HG03565 (cell line): ENCODE measurements at regions not wholly inside any gene's neighbourhood (a gene's known extent, or its start where the extent isn't known, plus 50 kb on each side); places are given as distances from the start of the nearest gene placed in this dataset.
"Not testable (repeated sequence)": the region's sequence is repeated elsewhere in the genome, so short reads cannot be mapped to it uniquely, and the experiment has no call there.

Source experiments
- ATAC-seq: cut with Tn5 transposase; IDR thresholded peaks from one replicate; pipeline ENCODE4 v1.9.1; 2021; ENCODE audit warnings: mild to moderate bottlenecking, moderate library complexity; ENCODE audit not compliant: unreplicated experiment

DNA sequence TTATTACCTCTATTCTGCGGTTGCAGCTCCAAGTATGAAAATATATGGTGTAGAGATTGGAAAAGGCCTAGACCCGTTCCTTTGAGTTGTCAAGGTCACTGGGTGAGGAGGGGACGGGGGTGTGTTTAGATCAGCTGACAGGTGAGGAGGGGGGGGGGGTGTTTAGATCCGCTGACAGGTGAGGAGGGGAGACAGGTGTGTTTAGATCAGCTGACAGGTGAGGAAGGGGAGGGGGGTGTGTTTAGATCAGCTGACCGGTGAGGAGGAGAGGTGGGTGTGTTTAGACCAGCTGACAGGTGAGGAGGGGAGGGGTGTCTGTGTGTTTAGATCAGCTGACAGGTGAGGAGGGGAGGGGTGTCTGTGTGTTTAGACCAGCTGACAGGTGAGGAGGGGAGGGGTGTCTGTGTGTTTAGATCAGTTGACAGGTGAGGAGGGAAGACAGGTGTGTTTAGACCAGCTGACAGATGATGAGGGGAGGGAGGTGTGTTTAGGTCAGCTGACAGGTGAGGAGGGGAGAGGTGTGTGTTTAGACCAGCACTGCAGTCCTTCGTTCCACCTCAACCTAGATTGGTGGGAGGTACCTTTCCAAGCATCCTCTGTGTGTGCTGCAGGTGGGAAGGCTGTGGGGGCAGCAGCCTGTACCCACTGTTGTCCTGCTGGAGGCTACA lies 655.0 kb upstream of the ADARB2 start:
- no peak for ATAC-seq

DNA sequence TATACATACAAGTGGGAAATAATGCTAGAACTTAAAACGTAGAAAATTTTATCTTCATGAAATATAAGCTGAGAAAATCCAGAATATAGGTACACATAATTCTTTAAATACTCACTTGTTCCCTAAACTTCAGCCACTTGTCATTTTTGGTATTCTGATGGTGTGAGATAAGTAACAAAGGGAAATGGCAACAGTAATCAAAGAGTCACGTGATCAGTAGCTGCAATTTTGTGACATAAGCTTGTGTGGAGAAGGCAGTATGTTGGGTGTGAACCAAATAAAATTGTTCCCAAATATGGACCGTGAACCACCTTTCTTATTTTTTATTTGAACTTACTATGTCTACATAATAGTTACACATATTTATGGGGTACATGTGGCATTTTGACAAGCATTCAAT lies 650.3 kb upstream of the ADARB2 start:
- ATAC-seq, result no peak

DNA sequence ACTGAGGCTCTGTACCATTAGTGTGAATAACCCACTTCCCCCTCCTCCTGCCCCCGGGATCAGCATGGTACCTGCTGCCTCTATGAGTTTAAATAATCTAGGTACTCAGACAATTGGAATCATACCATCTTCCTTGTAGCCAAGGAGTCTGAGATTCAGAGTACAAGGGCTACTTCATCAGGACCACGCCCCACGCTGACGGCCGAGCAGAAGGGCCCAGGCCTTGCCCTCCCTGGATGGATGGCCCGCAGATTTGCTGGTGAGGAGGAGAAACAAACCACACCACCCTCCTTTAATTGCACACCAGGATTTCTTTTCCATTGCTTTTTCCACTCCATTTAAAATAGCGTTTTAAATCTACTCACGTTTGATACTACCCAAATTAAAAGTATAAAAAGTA lies 649.9 kb upstream of the ADARB2 start:
- no peak for ATAC-seq

DNA sequence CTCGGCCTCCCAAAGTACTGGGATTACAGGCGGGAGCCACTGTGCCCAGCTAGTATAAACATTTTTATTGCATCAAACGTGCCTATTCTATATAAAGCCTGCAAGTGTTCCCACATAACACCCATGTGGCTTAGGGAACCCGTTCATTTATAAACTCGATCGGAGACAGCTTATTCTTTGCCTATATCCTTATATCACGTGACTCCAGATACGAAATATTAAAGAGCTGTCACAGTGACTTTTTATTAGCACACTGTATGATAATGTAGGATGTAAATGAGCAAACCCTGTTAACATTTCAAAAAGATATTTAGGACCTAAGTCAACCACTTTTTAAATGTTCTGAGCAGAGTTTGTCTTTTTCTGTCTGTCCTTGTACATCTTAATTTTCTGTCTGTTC lies 642.9 kb upstream of the ADARB2 start:
- no peak for ATAC-seq

DNA sequence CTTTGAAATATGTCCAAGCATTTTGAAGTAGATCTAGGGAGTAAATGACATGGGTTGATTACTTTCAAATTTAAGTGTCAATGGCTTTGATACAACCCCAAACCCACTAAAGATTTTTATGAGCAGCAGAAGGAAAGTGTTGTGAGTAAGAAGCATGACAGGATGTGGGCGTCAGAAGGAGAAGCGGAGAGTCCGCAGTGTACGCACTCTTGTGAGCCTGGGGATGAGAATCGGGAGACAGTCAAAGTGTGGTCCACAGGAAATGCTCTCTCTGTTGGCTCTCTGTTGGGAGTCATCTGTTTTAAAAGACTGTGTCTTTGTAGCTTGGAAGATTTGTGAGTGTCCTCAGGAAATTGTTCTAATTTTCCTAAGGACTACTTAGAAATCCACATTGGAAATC lies 629.8 kb upstream of the ADARB2 start:
- no peak for ATAC-seq

DNA sequence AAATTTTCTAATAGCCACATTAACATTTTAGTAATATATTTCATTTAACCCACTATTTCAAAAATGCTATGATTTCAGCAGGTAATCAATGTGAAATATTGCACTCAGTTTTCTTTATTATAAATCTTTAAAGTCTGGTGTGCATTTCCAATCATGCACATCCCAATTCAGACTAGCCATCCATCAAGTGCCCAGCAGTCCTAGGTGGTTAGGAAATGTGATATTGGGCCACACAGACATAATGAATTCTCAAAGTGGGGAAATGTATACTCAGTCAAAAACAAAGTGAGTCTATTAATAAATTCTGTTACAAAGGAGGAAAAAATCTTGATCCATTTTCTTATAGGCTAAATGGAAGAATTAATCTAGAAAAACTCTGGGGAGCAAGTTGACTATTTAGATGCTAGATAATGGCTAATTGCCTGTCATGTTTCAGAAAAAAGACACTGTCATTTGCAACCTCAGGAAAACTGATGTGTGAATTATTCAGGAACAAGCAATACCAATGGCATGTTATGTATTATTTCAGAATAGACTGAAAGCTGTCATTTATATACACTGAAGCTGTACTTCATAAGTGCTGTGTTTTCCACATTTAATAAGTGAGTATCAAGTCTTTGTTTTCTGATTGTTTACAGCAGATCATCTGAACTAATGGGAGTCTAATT lies 629.1 kb upstream of the ADARB2 start:
- ATAC-seq, result no peak

DNA sequence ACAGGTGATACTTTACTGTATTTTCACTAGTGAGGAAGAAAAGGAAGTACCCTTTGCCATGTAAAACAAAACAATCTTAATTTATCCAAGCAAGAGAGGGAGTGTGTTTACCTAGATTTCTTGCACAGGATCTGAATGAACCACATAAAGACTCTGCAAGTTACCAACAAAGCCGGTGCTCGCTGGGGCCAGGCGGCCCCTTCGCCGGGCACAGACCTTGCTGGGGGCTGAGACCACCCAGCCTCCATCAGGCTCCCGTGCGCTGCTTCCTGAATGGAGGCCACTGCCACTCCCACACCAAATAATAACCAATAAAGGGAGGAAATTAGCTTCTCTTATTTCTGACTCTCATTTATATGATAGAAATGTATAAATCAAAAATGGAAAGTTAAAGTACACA lies 625.0 kb upstream of the ADARB2 start:
- ATAC-seq, result no peak

DNA sequence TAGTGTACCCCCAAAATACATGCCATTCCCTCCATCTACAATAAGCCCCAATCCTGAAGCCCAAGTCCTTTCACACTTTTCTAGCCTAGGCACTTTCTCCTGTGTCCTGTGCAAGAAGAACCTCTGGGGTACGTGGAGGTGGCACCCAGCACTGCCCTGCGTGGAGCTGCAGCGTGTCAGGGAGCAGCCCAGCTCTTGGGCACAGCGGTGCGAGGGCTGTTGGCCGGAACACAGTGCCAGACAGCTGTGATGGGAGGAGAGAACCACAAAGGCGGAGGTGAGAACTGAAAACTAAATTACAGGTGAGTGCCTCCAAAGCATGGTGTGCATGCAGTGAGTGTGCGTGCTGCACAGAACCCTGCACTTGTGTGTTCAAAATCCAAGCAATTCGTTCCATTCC lies 621.3 kb upstream of the ADARB2 start:
- no peak for ATAC-seq

DNA sequence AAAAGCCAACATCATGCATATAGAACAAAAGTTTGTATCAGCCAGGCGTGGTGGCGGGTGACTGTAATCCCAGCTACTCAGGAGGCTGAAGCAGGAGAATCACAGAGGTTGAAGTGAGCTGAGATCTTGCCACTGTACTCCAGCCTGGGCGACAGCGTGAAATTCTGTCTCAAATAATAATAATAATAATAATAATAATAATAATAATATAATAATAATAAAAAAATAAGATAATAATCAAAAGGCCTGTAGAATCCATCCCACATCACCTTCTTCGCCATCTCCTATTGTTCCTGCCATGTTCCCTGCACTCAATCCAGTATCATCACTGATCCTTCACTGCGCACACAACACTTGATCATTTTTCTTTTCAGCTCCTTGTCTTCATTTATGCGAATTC lies 619.3 kb upstream of the ADARB2 start:
- no peak for ATAC-seq

DNA sequence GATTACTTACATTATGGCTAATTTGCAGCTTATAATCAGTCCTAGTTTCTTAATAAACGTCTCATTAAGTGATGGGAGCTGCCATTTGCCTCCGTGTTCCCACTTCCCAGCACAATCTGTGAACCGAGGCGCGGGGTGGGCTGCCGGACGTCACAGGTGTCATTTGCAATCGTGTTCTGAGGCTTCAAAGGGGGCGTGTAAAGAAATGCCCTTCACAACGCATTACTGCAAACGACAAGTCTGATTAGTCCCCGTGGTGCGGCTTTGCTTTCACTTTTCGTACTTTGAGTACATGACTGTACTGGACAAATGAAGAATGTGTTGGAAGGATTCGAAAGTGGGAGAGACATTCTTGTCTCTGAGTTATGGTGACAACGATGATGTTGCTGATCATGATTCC lies 614.2 kb upstream of the ADARB2 start:
- no peak for ATAC-seq

DNA sequence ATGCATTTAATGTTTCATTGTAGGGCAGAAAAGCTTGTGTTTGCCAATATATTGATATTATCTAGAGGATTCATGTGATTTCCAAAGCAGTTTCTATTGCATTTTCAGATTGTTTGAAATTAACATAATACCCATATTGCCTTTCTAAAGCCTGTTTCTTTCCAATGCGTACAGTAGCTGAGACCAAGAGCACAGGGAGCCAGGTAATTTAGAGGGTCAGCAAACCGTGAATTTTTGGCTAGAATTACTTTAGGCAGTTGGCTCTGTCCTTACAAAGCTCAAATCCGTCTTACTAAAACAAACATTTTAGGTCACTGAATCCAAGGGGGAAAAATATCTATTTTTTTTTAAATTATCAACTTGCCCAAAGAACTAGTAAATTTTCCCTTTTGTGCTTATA lies 604.9 kb upstream of the ADARB2 start:
- no peak for ATAC-seq

DNA sequence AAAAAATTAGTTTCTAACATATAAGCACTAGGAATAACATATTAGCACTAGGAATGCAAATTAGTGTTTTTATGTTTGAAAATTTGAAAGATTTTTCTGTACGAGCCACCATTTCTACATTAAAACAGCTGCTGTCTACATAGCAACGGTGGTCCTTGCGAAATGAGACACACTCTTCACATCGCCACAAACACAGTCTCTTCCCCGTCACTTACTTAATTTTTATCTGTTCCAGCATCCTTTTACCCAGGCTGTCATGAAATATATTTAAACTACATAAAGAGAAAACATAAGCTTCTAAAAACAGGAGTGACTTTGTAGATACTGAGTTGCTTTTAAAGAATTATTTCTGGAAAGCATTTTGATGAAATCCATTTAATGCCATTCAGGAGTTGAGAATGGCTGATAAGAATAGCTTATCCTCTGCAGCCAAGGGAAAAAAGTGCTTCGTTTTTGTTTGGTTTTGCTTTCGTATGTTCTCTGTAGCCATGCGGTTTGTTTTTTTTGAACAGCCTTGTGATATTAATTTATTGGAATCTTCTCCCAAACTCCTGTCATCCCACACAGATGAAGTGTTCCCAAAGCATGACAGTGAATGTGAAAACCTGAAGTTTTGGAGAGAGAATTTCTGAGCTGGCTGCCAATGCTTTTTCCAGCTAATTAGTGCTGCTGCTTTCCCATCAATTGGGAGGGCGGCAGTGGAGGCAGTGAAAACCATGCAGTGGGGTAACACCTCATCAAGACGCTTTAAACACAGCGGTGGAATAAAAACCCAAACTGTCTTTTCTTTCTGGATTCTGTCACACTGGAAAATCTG lies 603.7 kb upstream of the ADARB2 start:
- no peak for ATAC-seq

DNA sequence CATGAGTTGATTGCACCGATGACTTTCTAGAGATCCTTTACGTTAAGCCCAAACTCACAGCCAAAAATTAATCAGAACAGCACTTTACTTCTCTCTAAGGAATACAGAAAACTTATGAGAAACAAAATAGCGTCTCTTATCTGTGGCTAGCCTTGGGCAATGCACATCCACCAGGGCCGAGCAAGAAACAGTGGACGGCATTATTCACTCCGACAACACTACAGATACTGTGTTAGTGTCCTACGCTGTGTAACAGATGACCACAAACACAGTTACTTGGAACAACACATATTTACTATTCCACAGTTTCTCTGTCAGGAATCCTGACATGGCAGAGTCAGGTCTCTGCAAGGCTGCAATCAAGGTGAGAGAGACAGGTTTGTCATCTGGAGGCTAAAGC lies 598.3 kb upstream of the ADARB2 start:
- ATAC-seq, result no peak

DNA sequence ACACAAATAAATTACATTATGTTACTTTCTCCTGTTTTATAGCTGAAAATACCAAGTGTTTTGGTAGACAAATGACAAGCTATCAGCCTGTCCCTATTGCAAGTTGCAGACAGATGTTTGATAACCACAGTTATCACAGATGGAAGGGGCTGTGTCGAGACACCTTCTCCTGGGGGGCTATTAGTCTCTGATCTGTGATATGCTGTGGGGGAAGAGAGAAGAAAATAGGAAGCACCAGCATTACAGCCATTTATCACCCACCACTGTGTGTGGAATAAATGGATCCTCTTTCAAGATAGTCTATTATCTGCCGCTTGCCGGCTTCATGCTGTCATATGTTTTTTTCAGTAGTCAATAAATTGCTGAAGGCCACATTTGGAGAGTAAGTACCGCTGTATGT lies 597.2 kb upstream of the ADARB2 start:
- ATAC-seq, result no peak

DNA sequence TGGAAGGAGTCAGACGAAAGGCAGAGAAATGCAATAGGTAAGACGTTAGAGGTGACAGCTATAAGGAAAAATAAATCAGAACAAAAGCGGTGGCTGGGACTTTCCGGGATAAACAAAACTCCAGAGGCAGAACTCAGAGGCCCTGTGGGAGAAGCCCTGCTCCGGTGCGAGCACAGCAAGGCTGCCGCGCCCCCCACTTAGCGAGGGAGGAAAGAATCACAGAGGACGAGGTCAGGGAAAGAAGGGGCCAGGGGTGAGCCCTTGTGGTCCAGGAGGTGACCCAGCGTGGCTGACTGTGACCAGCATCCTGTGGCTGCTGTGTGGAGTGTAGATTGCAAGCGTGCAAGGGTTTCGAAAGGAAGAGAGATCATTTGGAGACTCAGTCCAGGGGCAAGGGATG lies 591.8 kb upstream of the ADARB2 start:
- ATAC-seq, result no peak

DNA sequence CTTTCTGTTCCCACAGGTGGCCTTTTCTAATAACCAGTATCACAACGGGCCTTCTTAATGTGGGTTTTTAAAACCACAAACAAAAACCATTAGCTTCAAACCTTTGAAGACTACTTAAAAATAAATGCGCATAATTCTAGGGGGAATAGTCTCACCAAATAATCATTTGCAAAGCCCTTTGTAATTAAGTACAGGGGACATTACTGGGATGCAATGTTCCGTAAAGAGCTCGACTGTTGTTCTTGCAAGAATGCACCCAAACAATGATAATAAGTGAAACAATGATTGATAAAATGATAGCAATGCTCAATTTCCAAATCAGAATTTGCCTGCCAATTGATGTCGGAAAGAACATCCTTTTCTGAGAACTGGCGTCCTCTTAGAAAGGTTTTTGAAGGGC lies 589.1 kb upstream of the ADARB2 start:
- no peak for ATAC-seq

DNA sequence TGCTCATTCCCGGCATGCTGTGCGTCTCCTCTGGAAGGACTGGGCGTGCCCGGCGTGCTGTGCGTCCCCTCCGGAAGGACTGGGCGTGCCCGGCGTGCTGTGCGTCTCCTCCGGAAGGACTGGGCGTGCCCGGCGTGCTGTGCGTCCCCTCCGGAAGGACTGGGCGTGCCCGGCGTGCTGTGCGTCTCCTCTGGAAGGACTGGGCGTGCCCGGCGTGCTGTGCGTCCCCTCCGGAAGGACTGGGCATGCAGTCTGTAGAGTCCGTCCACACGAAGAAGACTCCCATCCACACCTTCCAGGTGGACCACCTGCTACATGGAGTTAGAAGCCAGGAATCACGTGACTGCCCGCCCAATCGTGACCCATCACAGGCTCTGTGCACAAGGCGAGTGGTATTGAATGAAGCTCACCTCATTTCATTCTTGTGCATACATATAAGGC lies 577.7 kb upstream of the ADARB2 start:
- not testable (repeated sequence) for ATAC-seq

DNA sequence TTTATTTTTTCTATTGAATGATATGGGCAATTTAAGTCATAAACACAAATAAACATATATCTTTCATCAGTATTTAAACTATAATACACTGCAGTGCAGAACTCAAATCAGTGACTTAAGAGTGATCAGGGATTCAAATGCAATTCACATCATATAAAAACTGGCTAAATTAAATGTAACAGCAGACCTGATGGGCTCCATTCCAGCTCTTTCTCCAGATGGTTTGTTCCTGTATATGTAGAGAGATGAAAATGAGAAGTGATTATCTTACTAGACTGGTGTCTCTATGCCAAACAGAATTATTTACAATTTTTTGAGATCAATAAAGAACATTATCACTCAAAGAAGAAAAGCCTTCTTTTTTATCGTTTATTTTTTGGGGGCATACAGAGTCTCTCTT lies 568.8 kb upstream of the ADARB2 start:
- no peak for ATAC-seq

DNA sequence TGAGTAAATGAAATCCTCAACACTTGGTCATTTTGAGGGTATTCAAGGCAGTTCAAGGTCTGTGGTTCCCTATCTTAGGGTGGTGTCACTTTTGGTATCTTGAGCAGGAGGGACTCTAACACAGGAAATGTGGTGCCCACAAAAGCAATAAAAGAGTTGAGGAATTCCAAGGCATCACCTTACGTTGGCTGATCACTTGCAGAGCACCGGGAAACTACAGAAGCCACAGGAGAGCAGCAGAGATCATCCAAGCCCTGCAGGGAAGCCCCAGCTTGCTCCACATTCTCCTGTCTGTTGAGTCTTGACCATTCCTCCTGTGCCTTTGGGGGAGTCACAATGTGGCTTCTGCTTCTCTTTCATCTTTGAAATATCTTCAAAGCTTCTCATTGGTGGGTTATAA lies 565.8 kb upstream of the ADARB2 start:
- ATAC-seq, result no peak

DNA sequence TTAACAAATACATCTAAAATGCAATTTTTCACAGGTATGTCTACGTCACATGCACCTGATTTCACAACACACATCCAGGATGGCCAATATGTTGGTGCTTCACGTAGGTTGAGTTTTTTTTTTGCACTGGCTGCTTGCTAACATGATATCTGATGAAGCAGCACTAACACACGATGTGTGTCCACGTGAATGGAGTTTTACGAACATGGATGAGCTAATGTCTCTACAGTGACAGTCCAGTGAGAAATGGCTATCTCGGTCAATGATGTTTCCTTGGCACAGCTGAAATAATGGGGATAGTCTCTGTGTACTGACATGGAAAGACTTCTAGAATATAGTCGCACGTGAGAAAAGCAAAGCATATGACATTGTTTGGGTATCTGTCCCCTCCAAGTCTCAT lies 563.9 kb upstream of the ADARB2 start:
- no peak for ATAC-seq

DNA sequence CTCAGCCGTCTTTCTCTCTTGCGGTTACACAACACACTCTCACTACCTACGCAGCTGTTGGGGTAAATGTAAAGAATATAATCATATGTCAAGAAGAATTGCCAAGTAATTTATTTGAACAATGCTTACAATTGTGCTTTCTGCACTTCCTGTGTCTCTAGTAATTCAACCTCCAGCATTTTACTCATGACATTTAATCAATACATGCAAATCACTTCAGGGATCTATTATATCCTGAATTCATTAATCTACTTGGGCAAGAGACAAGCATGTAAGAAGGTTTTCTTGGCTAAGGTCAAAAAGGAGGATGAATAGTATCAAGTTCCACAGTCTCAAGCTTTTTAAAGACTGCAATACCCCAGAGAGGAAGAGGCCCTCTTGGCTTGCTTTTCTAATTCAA lies 562.9 kb upstream of the ADARB2 start:
- no peak for ATAC-seq
